ENCODE measurements at regions not wholly inside any gene's neighbourhood (a gene's known extent, or its start where the extent isn't known, plus 50 kb on each side); places are given as distances from the start of the nearest gene placed in this dataset.

DNA sequence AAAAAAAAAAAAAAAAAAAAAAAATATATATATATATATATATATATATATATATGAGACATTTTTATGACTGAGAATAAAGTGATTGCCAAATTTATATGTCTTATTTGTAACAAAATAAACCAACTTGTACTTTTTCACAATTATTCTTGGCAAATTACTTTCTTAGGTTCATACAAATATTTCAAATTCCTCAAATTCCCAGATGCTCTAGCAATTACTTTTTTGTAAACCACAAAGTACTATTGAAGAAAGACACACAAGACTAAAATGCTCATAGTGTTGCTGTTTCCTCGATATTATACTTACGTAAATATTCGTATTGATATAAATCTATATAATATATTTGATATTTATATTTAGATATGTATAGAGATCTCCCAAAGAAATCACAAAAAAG, 390.0 kb downstream of the FAT4 start:
- TF ChIP-seq, protein P1, sequence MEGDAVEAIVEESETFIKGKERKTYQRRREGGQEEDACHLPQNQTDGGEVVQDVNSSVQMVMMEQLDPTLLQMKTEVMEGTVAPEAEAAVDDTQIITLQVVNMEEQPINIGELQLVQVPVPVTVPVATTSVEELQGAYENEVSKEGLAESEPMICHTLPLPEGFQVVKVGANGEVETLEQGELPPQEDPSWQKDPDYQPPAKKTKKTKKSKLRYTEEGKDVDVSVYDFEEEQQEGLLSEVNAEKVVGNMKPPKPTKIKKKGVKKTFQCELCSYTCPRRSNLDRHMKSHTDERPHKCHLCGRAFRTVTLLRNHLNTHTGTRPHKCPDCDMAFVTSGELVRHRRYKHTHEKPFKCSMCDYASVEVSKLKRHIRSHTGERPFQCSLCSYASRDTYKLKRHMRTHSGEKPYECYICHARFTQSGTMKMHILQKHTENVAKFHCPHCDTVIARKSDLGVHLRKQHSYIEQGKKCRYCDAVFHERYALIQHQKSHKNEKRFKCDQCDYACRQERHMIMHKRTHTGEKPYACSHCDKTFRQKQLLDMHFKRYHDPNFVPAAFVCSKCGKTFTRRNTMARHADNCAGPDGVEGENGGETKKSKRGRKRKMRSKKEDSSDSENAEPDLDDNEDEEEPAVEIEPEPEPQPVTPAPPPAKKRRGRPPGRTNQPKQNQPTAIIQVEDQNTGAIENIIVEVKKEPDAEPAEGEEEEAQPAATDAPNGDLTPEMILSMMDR (IDR thresholded peaks at IDR 0.05 in 8 of 11, conservative IDR thresholded peaks at IDR 0.05 in 3 of 11), result no peak
- TF ChIP-seq POLR2A (IDR thresholded peaks at IDR 0.05), result no peak
- TF ChIP-seq POLR2AphosphoS5 (IDR thresholded peaks at IDR 0.05), result no peak

All from spleen (tissue), 7 donors.